GM12892 (cell line): ENCODE measurements at regions not wholly inside any gene's neighbourhood (a gene's known extent, or its start where the extent isn't known, plus 50 kb on each side); places are given as distances from the start of the nearest gene placed in this dataset.

ENCODE experiments used
- POLR2A ChIP-seq: IDR thresholded peaks from 2 replicates; pipeline ENCODE4 v1.6.1; 2011; ENCODE audit warnings: low read depth, low read length, control low read depth
- POLR2AphosphoS5 ChIP-seq: IDR thresholded peaks from 2 replicates; pipeline ENCODE4 v1.6.1; 2011; ENCODE audit warnings: low read depth, low read length, control low read depth
- TAF1 ChIP-seq: IDR thresholded peaks from 2 replicates; pipeline ENCODE4 v1.6.1; 2011; ENCODE audit warnings: low read depth, mild to moderate bottlenecking, control low read depth, low read length, borderline replicate concordance

GRCh38 chr17:56739776-56740175, 93.9 kb downstream of the C17orf67 start:
- TF ChIP-seq POLR2AphosphoS5 = no peak
- no peak for TF ChIP-seq POLR2A
- TF ChIP-seq TAF1 = no peak
